ENCODE measurements at regions not wholly inside any gene's neighbourhood (a gene's known extent, or its start where the extent isn't known, plus 50 kb on each side); places are given as distances from the start of the nearest gene placed in this dataset.

DNA sequence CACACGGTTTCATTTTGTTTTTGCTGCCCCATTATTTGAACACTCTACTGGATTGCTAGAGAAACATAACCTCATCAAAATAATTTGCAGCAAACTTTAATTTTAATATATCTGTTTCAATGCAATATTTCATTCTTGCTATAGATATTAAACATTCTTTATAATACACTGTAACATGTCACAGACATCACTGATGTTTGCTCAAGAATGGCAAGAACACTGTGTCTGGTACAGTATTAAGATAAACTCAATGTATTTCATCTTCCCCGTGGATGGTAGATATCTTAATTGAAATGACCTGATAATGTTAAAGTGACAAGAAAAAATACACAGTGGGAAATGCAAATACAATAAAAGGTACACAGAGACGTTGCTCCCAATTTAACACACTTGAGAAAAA, 86.0 kb downstream of the PTCHD4 start:
- POLR2A ChIA-PET: no interaction called here
- no peak for TF ChIP-seq ZNF384 (IDR thresholded peaks at IDR 0.05)
- no peak for TF ChIP-seq ARNT (IDR thresholded peaks at IDR 0.05)
- TF ChIP-seq FOXK2 (IDR thresholded peaks at IDR 0.05): no peak
- TF ChIP-seq LEF1 (IDR thresholded peaks at IDR 0.05; ENCODE audit: borderline replicate concordance): no peak
- TF ChIP-seq FOXM1 (IDR thresholded peaks at IDR 0.05; ENCODE audit: borderline replicate concordance): no peak
- TF ChIP-seq SP1 (IDR thresholded peaks at IDR 0.05): no peak
- no peak for TF ChIP-seq TARDBP (IDR thresholded peaks at IDR 0.05)
- no peak for TF ChIP-seq BHLHE40 (IDR thresholded peaks at IDR 0.05; ENCODE audit: borderline replicate concordance)
- no peak for TF ChIP-seq FOXA1 (IDR thresholded peaks at IDR 0.05)
- no peak for TF ChIP-seq L3MBTL2 (conservative IDR thresholded peaks at IDR 0.05)
- no peak for TF ChIP-seq HDGF (IDR thresholded peaks at IDR 0.05; ENCODE audit: borderline replicate concordance)
- no peak for TF ChIP-seq CTBP1 (IDR thresholded peaks at IDR 0.05; ENCODE audit: borderline replicate concordance)
- CTCF ChIA-PET: no interaction called here
- DNase-seq (ENCODE audit: extremely low spot score): no peak

DNA sequence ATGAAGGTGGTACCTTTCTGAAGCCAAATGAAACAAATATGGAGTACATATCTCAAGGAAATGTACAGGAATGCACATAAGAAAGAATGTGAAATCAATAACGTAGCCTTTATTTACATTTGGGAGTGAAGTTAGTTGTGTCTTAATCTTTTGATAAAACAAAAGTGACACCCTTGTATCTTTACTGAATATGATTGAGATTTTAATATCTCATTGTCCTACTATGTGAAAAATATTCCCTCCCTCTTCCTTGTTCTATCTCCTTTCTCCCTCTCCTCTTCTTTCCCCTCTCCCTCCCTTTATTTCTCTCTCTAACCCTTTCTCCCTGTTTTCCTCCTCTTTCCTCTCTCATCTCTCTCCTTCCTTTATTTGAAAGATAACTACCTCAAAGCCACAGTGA, 89.1 kb downstream of the PTCHD4 start:
- CTCF ChIA-PET: no interaction called here

DNA sequence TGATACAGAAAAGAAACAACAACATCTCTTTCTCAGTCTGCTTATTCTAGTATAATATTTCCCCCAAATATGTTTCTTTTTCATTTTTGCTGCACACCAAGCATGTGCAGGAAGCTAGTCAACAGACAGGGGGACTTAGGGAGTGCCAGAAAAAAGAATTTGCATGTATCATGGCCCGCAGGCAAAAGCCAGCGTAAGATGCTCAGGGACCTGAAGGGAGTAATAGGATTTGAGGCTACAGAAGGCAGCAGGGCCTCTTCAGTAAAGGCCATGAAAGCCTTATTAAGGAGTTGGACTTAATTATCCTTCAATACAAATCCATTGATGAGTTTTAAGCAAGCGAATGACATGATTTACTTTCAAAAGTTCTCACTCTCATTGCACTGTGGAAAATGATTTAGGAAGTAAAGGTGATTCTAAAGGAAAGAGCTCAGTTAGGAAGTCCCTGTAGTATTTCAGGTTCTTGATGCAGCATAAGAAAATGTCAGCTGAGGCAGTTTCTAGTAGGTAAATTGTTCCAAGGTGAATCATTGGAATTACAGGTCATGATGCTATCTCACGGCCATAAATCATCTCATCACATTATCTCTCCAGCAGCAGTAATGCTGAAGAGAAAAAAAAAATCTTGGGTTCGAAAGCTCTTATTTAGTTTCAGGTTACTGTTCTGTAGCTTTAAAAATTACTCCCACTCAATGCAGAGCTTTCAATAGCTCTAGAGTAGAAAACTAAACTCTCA, 94.8 kb downstream of the PTCHD4 start:
- POLR2A ChIA-PET: no interaction called here
- DNase-seq (ENCODE audit: extremely low spot score): no peak
- TF ChIP-seq SP1 (IDR thresholded peaks at IDR 0.05) (no peak), BHLHE40 (IDR thresholded peaks at IDR 0.05; ENCODE audit: borderline replicate concordance) (no peak), FOXM1 (IDR thresholded peaks at IDR 0.05; ENCODE audit: borderline replicate concordance) (no peak), FOXK2 (IDR thresholded peaks at IDR 0.05) (no peak), FOXA1 (IDR thresholded peaks at IDR 0.05) (no peak), ARNT (IDR thresholded peaks at IDR 0.05) (no peak), HDGF (IDR thresholded peaks at IDR 0.05; ENCODE audit: borderline replicate concordance) (no peak), TARDBP (IDR thresholded peaks at IDR 0.05) (no peak)
- TF ChIP-seq, protein P1, sequence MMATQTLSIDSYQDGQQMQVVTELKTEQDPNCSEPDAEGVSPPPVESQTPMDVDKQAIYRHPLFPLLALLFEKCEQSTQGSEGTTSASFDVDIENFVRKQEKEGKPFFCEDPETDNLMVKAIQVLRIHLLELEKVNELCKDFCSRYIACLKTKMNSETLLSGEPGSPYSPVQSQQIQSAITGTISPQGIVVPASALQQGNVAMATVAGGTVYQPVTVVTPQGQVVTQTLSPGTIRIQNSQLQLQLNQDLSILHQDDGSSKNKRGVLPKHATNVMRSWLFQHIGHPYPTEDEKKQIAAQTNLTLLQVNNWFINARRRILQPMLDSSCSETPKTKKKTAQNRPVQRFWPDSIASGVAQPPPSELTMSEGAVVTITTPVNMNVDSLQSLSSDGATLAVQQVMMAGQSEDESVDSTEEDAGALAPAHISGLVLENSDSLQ (IDR thresholded peaks at IDR 0.05): no peak
- CTCF ChIA-PET: no interaction called here

More for the DNA sequence above, 89.1 kb downstream of the PTCHD4 start:
- POLR2A ChIA-PET: no interaction called here
- TF ChIP-seq L3MBTL2 (conservative IDR thresholded peaks at IDR 0.05): no peak
- no peak for TF ChIP-seq TARDBP (IDR thresholded peaks at IDR 0.05)
- DNase-seq (ENCODE audit: extremely low spot score): no peak

DNA sequence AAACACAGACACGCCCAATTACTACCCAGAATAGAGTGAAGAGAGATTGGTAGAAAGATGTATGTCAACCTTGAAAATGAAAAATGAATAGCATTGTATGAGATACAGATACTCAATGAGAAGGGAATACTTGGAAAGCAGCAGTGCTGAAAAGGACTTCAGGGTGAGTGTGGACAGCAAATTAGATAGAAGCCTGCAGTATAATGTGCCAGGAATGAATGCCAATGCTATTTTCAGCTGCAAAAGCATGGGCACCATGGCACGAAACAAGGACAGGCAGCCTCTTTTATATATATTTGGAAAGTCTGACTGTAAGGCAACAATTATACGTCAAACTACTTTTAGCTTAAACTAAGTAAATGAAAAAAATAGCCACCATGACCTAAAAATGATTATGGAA, 118.2 kb downstream of the PTCHD4 start:
- DNase-seq (ENCODE audit: extremely low spot score): no peak
- CTCF ChIA-PET: no interaction called here
- POLR2A ChIA-PET: no interaction called here
- TF ChIP-seq ZNF384 (IDR thresholded peaks at IDR 0.05) (no peak), NFRKB (IDR thresholded peaks at IDR 0.05) (no peak), L3MBTL2 (conservative IDR thresholded peaks at IDR 0.05) (no peak), ARNT (IDR thresholded peaks at IDR 0.05) (no peak), TARDBP (IDR thresholded peaks at IDR 0.05) (no peak)

DNA sequence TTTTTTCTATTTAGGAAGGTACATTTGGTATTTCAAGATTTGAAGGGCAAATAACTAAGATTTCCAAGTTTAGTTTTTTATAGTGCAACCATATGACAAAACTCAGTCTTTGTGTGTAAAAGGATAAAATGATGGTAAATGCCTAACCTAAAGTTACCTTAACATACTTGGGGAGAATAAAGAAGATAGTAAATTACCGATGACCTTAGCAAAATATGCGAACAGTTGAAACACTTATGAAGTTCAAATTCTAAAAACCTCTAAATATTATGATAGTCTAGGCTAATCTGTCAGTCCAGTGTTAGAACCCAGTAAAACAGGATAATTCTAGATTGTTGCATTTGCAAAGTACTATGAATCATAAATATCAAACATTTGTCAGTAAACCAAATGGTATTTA, 127.5 kb downstream of the PTCHD4 start:
- no peak for DNase-seq (ENCODE audit: extremely low spot score)
- ChIA-PET CTCF (no interaction called here), POLR2A (no interaction called here)
- TF ChIP-seq, protein P1 (IDR thresholded peaks at IDR 0.05): no peak
- TF ChIP-seq LEF1 (IDR thresholded peaks at IDR 0.05; ENCODE audit: borderline replicate concordance) (no peak), HDGF (IDR thresholded peaks at IDR 0.05; ENCODE audit: borderline replicate concordance) (no peak), ZNF384 (IDR thresholded peaks at IDR 0.05) (no peak), TARDBP (IDR thresholded peaks at IDR 0.05) (no peak), ELF4 (IDR thresholded peaks at IDR 0.05) (no peak), L3MBTL2 (conservative IDR thresholded peaks at IDR 0.05) (no peak), ARNT (IDR thresholded peaks at IDR 0.05) (no peak), SP1 (IDR thresholded peaks at IDR 0.05) (no peak), FOXM1 (IDR thresholded peaks at IDR 0.05; ENCODE audit: borderline replicate concordance) (no peak)

DNA sequence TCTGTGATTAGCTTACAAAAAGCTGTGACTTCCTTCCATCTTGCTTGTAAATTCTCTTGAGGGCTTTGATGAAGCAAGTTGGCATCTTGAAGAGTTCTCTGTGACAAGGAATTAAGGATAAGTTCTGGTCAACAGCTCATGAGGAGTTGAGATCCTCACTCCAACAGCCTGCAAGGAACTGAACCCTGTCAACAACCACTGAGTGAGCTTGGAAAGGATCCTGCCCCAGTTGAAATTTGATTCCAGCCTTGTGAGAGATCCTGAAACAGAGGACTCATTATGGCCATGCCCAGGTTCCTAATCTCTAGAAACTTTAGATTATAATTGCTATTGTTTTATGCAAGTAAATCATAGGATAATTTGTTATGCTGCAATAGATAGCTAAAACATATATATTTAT, 133.7 kb downstream of the PTCHD4 start:
- TF ChIP-seq ZNF384 (IDR thresholded peaks at IDR 0.05) (no peak), ELF4 (IDR thresholded peaks at IDR 0.05) (no peak), BHLHE40 (IDR thresholded peaks at IDR 0.05; ENCODE audit: borderline replicate concordance) (no peak), FOXA1 (IDR thresholded peaks at IDR 0.05) (no peak), CTBP1 (IDR thresholded peaks at IDR 0.05; ENCODE audit: borderline replicate concordance) (no peak), L3MBTL2 (conservative IDR thresholded peaks at IDR 0.05) (no peak), LEF1 (IDR thresholded peaks at IDR 0.05; ENCODE audit: borderline replicate concordance) (no peak), SP1 (IDR thresholded peaks at IDR 0.05) (no peak), FOXK2 (IDR thresholded peaks at IDR 0.05) (no peak), HDGF (IDR thresholded peaks at IDR 0.05; ENCODE audit: borderline replicate concordance) (no peak), FOXM1 (IDR thresholded peaks at IDR 0.05; ENCODE audit: borderline replicate concordance) (no peak)
- TF ChIP-seq, protein P1 (IDR thresholded peaks at IDR 0.05): no peak
- ChIA-PET CTCF (no interaction called here), POLR2A (no interaction called here)
- no peak for DNase-seq (ENCODE audit: extremely low spot score)

DNA sequence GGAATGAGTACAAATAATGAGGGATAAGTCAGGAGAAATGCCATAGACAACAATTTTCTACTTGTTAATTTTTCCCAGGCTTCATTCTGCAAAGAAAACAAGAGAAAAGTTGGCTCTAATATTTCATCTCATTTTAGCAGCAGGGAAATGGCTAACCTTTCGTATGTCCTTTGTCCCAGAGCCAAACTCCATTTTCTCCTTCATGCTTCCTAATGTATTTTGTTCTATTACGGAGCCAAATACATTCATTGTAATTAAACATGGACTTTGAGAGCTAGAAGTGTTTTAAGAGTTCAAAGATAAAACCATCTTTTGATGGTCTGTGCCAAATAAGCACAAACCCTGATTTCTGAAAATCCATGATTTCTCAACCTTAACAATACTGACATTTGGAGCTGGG, 136.9 kb downstream of the PTCHD4 start:
- CTCF ChIA-PET: no interaction called here

More for the DNA sequence above, 136.9 kb downstream of the PTCHD4 start:
- POLR2A ChIA-PET: no interaction called here
- TF ChIP-seq ELF4 (IDR thresholded peaks at IDR 0.05) (no peak), TARDBP (IDR thresholded peaks at IDR 0.05) (no peak), FOXA1 (IDR thresholded peaks at IDR 0.05) (no peak), L3MBTL2 (conservative IDR thresholded peaks at IDR 0.05) (no peak), ZNF384 (IDR thresholded peaks at IDR 0.05) (no peak), HDGF (IDR thresholded peaks at IDR 0.05; ENCODE audit: borderline replicate concordance) (no peak), NFRKB (IDR thresholded peaks at IDR 0.05) (no peak), FOXM1 (IDR thresholded peaks at IDR 0.05; ENCODE audit: borderline replicate concordance) (no peak), SUZ12 (IDR thresholded peaks at IDR 0.05) (no peak), LEF1 (IDR thresholded peaks at IDR 0.05; ENCODE audit: borderline replicate concordance) (no peak), BHLHE40 (IDR thresholded peaks at IDR 0.05; ENCODE audit: borderline replicate concordance) (no peak), CTBP1 (IDR thresholded peaks at IDR 0.05; ENCODE audit: borderline replicate concordance) (no peak), FOXK2 (IDR thresholded peaks at IDR 0.05) (no peak), ARNT (IDR thresholded peaks at IDR 0.05) (no peak)
- TF ChIP-seq, protein P1 (IDR thresholded peaks at IDR 0.05): no peak
- DNase-seq (ENCODE audit: extremely low spot score): no peak
